WTC11 (cell line): ENCODE measurements at regions not wholly inside any gene's neighbourhood (a gene's known extent, or its start where the extent isn't known, plus 50 kb on each side); places are given as distances from the start of the nearest gene placed in this dataset.

Experiments used
- ATAC-seq: fragments of 200-7000 bp; cut with Tn5 transposase; 2 replicates; pipeline ENCODE4 v1.10.0; 2021; ENCODE audit warnings: mild to moderate bottlenecking, moderate library complexity
- CTCF ChIA-PET: fragments of 300-600 bp; sonication (Branson Sonifier 250); formaldehyde crosslinking; loops from one replicate; lab custom pipeline; 2021; ENCODE audit warnings: antibody characterized with exemption; lab: Charles Lee
- POLR2A ChIA-PET: fragments of 350-600 bp; sonication (Branson Sonifier 250); formaldehyde crosslinking; loops from one replicate; lab custom pipeline; 2021; ENCODE audit warnings: antibody characterized with exemption; lab: Charles Lee
- DNase-seq: peaks from one replicate; pipeline ENCODE4 v3.0.0; 2021; ENCODE audit warnings: low spot score
- H3K27ac Mint-ChIP-seq: 2 replicates; pipeline ENCODE4 v1.8.0; 2021; ENCODE audit warnings: mixed read lengths
- H3K27me3 Mint-ChIP-seq: 2 replicates; pipeline ENCODE4 v1.8.0; 2021; ENCODE audit warnings: low read depth, mild to moderate bottlenecking, moderate library complexity, mixed read lengths
- H3K36me3 Mint-ChIP-seq: 2 replicates; pipeline ENCODE4 v1.8.0; 2021; ENCODE audit warnings: mixed read lengths
- H3K4me1 Mint-ChIP-seq: 2 replicates; pipeline ENCODE4 v1.8.0; 2022; ENCODE audit warnings: mixed read lengths
- H3K4me3 Mint-ChIP-seq: 2 replicates; pipeline ENCODE4 v1.8.0; 2021; ENCODE audit warnings: mild to moderate bottlenecking, moderate library complexity, mixed read lengths
- H3K9me3 Mint-ChIP-seq: 2 replicates; pipeline ENCODE4 v1.8.0; 2021; ENCODE audit warnings: mixed read lengths
- CBFB ChIP-seq: sonication (generic); formaldehyde crosslinking; IDR thresholded peaks from 2 replicates; pipeline ENCODE4 v1.8.1; 2022; ENCODE audit warnings: mild to moderate bottlenecking, low read depth, missing genetic modification reagents
- CREB1 ChIP-seq: sonication (generic); formaldehyde crosslinking; IDR thresholded peaks from 2 replicates; pipeline ENCODE4 v1.8.0; 2023; ENCODE audit warnings: mild to moderate bottlenecking, missing genetic modification reagents
- HMGA2 ChIP-seq: fragments of 250-450 bp; sonication (Bioruptor Pico); IDR thresholded peaks from 2 replicates; pipeline ENCODE4 v1.4.0; 2021; ENCODE audit warnings: mild to moderate bottlenecking, moderate library complexity
- HMGXB4 ChIP-seq: sonication (generic); formaldehyde crosslinking; IDR thresholded peaks from 2 replicates; pipeline ENCODE4 v1.8.1; 2023; ENCODE audit warnings: mild to moderate bottlenecking, moderate library complexity, missing genetic modification reagents
- NFATC4 ChIP-seq: fragments of 250-450 bp; sonication (Bioruptor Pico); IDR thresholded peaks from 2 replicates; pipeline ENCODE4 v1.9.0; 2021; ENCODE audit warnings: mild to moderate bottlenecking
- NFE2L1 ChIP-seq: sonication (generic); formaldehyde crosslinking; IDR thresholded peaks from 2 replicates; pipeline ENCODE4 v1.8.1; 2023; ENCODE audit warnings: missing genetic modification reagents
- PRRX2 ChIP-seq: fragments of 250-450 bp; sonication (Bioruptor Pico); IDR thresholded peaks from 2 replicates; pipeline ENCODE4 v1.8.0; 2021; ENCODE audit warnings: mild to moderate bottlenecking
- SMAD4 ChIP-seq: sonication (generic); formaldehyde crosslinking; IDR thresholded peaks from 2 replicates; pipeline ENCODE4 v1.8.0; 2022; ENCODE audit warnings: mild to moderate bottlenecking, missing genetic modification reagents
- TEAD1 ChIP-seq: sonication (generic); formaldehyde crosslinking; IDR thresholded peaks from 2 replicates; pipeline ENCODE4 v1.8.0; 2022; ENCODE audit warnings: mild to moderate bottlenecking, missing genetic modification reagents
- USF2 ChIP-seq: sonication (generic); formaldehyde crosslinking; IDR thresholded peaks from 2 replicates; pipeline ENCODE4 v1.8.1; 2023; ENCODE audit warnings: mild to moderate bottlenecking, missing genetic modification reagents, moderate library complexity
- ZBTB43 ChIP-seq: sonication (generic); formaldehyde crosslinking; IDR thresholded peaks from 2 replicates; pipeline ENCODE4 v1.8.1; 2023; ENCODE audit warnings: mild to moderate bottlenecking, missing genetic modification reagents
- ZNF317 ChIP-seq: sonication (generic); formaldehyde crosslinking; IDR thresholded peaks from 2 replicates; pipeline ENCODE4 v1.8.1; 2023; ENCODE audit warnings: low read depth, mild to moderate bottlenecking, moderate library complexity, missing genetic modification reagents, borderline replicate concordance
- ZNF396 ChIP-seq: fragments of 250-450 bp; sonication (Bioruptor Pico); IDR thresholded peaks from 2 replicates; pipeline ENCODE4 v1.8.0; 2021; ENCODE audit warnings: mild to moderate bottlenecking, moderate library complexity, borderline replicate concordance
- TF ChIP-seq, protein P1 (sequence below): sonication (generic); formaldehyde crosslinking; IDR thresholded peaks from 2 replicates; pipeline ENCODE4 v1.8.0; 2022; ENCODE audit warnings: mild to moderate bottlenecking, missing genetic modification reagents
- TF ChIP-seq, protein P2 (sequence below): sonication (generic); formaldehyde crosslinking; IDR thresholded peaks from 2 replicates; pipeline ENCODE4 v1.8.1; 2023; ENCODE audit warnings: mild to moderate bottlenecking, missing genetic modification reagents
- TF ChIP-seq, protein P3 (sequence below): sonication (generic); formaldehyde crosslinking; IDR thresholded peaks from 2 replicates; pipeline ENCODE4 v1.8.0; 2022; ENCODE audit warnings: missing genetic modification reagents
- TF ChIP-seq, protein P4 (sequence below): sonication (generic); formaldehyde crosslinking; IDR thresholded peaks from 2 replicates; pipeline ENCODE4 v1.8.1; 2023; ENCODE audit warnings: mild to moderate bottlenecking, missing genetic modification reagents, borderline replicate concordance
- TF ChIP-seq, protein P5 (sequence below): fragments of 200-600 bp; IDR thresholded peaks from 2 replicates; pipeline ENCODE4 v1.8.0; 2022; ENCODE audit warnings: antibody characterized with exemption

DNA sequence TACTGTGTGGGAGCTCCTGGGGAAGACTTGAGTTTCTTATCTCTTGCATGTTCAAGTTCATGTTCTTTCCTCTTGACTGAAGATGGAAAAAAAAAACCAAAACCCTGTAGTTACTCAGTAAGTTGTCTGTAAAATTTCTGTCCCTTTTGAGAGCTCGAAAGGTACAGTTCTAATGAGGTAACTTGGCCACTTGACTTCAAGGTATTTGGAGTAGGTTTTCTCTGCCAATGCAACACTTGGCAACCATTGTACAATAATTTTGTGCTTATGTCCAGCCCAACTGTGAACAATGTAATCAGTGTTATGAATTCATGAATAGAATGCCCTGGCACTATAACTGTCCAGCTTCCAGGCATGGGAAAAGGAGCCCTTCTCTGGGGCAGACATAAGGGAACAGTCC is 111.0 kb downstream of the LIPG start (continued):
- TF ChIP-seq ZNF317 (CRISPR knock-in tag) (no peak), USF2 (CRISPR knock-in tag) (no peak)

DNA sequence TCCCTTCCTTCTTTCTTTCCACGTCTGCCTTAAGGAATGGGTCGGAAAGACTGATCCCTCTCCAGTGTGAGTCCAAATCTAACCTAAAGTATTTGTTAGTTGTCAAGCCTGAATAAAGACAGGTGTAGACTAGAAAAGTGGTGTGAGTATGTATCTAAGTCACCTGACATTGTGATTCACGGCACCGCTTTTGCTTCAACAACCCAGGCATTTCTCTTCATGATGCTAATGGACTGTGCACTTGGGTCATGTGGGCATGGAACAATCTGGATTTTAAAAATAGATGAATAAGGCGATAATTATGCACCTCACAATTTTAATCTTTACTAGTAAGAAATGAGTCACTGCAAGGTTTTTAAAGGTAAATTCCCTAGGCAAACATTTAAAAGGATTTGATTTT is 107.5 kb downstream of the LIPG start:
- ATAC-seq: no peak
- POLR2A ChIA-PET: no interaction called here
- no peak for DNase-seq
- no peaks in the 10 kb centered on the region for H3K36me3 Mint-ChIP-seq
- peaks cover 10% of the 10 kb centered on the region for H3K9me3 Mint-ChIP-seq
- CTCF ChIA-PET: interaction anchor here (1.0 to 1.2 kb wide), 2 partner anchors 20 to 158 kb away, joined by 4 to 5 read pairs; no protein-coding TSS in a partner anchor
- H3K4me3 Mint-ChIP-seq: no peak overlapping the region
- TF ChIP-seq, protein P1, sequence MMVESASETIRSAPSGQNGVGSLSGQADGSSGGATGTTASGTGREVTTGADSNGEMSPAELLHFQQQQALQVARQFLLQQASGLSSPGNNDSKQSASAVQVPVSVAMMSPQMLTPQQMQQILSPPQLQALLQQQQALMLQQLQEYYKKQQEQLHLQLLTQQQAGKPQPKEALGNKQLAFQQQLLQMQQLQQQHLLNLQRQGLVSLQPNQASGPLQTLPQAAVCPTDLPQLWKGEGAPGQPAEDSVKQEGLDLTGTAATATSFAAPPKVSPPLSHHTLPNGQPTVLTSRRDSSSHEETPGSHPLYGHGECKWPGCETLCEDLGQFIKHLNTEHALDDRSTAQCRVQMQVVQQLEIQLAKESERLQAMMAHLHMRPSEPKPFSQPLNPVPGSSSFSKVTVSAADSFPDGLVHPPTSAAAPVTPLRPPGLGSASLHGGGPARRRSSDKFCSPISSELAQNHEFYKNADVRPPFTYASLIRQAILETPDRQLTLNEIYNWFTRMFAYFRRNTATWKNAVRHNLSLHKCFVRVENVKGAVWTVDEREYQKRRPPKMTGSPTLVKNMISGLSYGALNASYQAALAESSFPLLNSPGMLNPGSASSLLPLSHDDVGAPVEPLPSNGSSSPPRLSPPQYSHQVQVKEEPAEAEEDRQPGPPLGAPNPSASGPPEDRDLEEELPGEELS (CRISPR knock-in tag): no peak
- TF ChIP-seq, protein P2, sequence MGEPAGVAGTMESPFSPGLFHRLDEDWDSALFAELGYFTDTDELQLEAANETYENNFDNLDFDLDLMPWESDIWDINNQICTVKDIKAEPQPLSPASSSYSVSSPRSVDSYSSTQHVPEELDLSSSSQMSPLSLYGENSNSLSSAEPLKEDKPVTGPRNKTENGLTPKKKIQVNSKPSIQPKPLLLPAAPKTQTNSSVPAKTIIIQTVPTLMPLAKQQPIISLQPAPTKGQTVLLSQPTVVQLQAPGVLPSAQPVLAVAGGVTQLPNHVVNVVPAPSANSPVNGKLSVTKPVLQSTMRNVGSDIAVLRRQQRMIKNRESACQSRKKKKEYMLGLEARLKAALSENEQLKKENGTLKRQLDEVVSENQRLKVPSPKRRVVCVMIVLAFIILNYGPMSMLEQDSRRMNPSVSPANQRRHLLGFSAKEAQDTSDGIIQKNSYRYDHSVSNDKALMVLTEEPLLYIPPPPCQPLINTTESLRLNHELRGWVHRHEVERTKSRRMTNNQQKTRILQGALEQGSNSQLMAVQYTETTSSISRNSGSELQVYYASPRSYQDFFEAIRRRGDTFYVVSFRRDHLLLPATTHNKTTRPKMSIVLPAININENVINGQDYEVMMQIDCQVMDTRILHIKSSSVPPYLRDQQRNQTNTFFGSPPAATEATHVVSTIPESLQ: no peak
- TF ChIP-seq CBFB (CRISPR knock-in tag): no peak
- no peak for TF ChIP-seq ZNF396 (CRISPR knock-in tag)
- TF ChIP-seq, protein P3, sequence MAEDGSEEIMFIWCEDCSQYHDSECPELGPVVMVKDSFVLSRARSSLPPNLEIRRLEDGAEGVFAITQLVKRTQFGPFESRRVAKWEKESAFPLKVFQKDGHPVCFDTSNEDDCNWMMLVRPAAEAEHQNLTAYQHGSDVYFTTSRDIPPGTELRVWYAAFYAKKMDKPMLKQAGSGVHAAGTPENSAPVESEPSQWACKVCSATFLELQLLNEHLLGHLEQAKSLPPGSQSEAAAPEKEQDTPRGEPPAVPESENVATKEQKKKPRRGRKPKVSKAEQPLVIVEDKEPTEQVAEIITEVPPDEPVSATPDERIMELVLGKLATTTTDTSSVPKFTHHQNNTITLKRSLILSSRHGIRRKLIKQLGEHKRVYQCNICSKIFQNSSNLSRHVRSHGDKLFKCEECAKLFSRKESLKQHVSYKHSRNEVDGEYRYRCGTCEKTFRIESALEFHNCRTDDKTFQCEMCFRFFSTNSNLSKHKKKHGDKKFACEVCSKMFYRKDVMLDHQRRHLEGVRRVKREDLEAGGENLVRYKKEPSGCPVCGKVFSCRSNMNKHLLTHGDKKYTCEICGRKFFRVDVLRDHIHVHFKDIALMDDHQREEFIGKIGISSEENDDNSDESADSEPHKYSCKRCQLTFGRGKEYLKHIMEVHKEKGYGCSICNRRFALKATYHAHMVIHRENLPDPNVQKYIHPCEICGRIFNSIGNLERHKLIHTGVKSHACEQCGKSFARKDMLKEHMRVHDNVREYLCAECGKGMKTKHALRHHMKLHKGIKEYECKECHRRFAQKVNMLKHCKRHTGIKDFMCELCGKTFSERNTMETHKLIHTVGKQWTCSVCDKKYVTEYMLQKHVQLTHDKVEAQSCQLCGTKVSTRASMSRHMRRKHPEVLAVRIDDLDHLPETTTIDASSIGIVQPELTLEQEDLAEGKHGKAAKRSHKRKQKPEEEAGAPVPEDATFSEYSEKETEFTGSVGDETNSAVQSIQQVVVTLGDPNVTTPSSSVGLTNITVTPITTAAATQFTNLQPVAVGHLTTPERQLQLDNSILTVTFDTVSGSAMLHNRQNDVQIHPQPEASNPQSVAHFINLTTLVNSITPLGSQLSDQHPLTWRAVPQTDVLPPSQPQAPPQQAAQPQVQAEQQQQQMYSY (CRISPR knock-in tag): no peak
- TF ChIP-seq ZBTB43 (CRISPR knock-in tag): no peak
- TF ChIP-seq, protein P4, sequence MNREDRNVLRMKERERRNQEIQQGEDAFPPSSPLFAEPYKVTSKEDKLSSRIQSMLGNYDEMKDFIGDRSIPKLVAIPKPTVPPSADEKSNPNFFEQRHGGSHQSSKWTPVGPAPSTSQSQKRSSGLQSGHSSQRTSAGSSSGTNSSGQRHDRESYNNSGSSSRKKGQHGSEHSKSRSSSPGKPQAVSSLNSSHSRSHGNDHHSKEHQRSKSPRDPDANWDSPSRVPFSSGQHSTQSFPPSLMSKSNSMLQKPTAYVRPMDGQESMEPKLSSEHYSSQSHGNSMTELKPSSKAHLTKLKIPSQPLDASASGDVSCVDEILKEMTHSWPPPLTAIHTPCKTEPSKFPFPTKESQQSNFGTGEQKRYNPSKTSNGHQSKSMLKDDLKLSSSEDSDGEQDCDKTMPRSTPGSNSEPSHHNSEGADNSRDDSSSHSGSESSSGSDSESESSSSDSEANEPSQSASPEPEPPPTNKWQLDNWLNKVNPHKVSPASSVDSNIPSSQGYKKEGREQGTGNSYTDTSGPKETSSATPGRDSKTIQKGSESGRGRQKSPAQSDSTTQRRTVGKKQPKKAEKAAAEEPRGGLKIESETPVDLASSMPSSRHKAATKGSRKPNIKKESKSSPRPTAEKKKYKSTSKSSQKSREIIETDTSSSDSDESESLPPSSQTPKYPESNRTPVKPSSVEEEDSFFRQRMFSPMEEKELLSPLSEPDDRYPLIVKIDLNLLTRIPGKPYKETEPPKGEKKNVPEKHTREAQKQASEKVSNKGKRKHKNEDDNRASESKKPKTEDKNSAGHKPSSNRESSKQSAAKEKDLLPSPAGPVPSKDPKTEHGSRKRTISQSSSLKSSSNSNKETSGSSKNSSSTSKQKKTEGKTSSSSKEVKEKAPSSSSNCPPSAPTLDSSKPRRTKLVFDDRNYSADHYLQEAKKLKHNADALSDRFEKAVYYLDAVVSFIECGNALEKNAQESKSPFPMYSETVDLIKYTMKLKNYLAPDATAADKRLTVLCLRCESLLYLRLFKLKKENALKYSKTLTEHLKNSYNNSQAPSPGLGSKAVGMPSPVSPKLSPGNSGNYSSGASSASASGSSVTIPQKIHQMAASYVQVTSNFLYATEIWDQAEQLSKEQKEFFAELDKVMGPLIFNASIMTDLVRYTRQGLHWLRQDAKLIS (CRISPR knock-in tag): no peak
- no peak for TF ChIP-seq PRRX2 (CRISPR knock-in tag)
- TF ChIP-seq CREB1 (CRISPR knock-in tag): no peak
- TF ChIP-seq, protein P5, sequence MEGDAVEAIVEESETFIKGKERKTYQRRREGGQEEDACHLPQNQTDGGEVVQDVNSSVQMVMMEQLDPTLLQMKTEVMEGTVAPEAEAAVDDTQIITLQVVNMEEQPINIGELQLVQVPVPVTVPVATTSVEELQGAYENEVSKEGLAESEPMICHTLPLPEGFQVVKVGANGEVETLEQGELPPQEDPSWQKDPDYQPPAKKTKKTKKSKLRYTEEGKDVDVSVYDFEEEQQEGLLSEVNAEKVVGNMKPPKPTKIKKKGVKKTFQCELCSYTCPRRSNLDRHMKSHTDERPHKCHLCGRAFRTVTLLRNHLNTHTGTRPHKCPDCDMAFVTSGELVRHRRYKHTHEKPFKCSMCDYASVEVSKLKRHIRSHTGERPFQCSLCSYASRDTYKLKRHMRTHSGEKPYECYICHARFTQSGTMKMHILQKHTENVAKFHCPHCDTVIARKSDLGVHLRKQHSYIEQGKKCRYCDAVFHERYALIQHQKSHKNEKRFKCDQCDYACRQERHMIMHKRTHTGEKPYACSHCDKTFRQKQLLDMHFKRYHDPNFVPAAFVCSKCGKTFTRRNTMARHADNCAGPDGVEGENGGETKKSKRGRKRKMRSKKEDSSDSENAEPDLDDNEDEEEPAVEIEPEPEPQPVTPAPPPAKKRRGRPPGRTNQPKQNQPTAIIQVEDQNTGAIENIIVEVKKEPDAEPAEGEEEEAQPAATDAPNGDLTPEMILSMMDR: no peak
- TF ChIP-seq HMGA2 (CRISPR knock-in tag): no peak
- TF ChIP-seq NFE2L1 (CRISPR knock-in tag): no peak
- no peak for TF ChIP-seq NFATC4 (CRISPR knock-in tag)
- no peak for TF ChIP-seq HMGXB4
- no peak for TF ChIP-seq TEAD1
- TF ChIP-seq SMAD4 (CRISPR knock-in tag): no peak
- peaks cover 20% of the 10 kb centered on the region for H3K4me1 Mint-ChIP-seq
- H3K27ac Mint-ChIP-seq: no peak overlapping the region
- H3K27me3 Mint-ChIP-seq: peaks cover under 1% of the 10 kb centered on the region; the same call in 1 of the 2 replicates
